Osteoblast (primary cell): ENCODE measurements at regions not wholly inside any gene's neighbourhood (a gene's known extent, or its start where the extent isn't known, plus 50 kb on each side); places are given as distances from the start of the nearest gene placed in this dataset.

ENCODE experiments used
- DNase-seq: peaks from one replicate; pipeline ENCODE4 v3.0.0; 2011; ENCODE audit warnings: low spot score, mixed read lengths; ENCODE audit not compliant: insufficient read length; ENCODE audit errors: missing footprints
- H2AFZ ChIP-seq: 2 replicates; pipeline ENCODE4 v1.6.0; 2011; ENCODE audit warnings: mild to moderate bottlenecking, low read length
- H3K27ac ChIP-seq: 2 replicates; pipeline ENCODE4 v1.5.1; 2011; ENCODE audit warnings: mild to moderate bottlenecking, low read depth, low read length, moderate library complexity
- H3K27me3 ChIP-seq: 2 replicates; pipeline ENCODE4 v1.6.0; 2012; ENCODE audit warnings: mild to moderate bottlenecking, control low read depth, inconsistent platforms, low read length, moderate library complexity; ENCODE audit not compliant: insufficient read depth
- H3K36me3 ChIP-seq: 2 replicates; pipeline ENCODE4 v1.5.1; 2011; ENCODE audit warnings: mild to moderate bottlenecking, low read length, control low read depth, moderate library complexity; ENCODE audit not compliant: insufficient read depth
- H3K4me1 ChIP-seq: 2 replicates; pipeline ENCODE4 v1.5.1; 2011; ENCODE audit warnings: mild to moderate bottlenecking, low read length, control low read depth, moderate library complexity; ENCODE audit not compliant: insufficient read depth
- H3K4me2 ChIP-seq: 2 replicates; pipeline ENCODE4 v1.6.0; 2011; ENCODE audit warnings: mild to moderate bottlenecking, low read length; ENCODE audit not compliant: insufficient read depth
- H3K4me3 ChIP-seq: fragments of 200-600 bp; sonication (generic); 3 replicates; pipeline ENCODE4 v1.5.1; 2012; ENCODE audit warnings: mild to moderate bottlenecking, low read length, inconsistent platforms; ENCODE audit not compliant: insufficient read depth
- H3K79me2 ChIP-seq: 2 replicates; pipeline ENCODE4 v1.6.0; 2012; ENCODE audit warnings: mild to moderate bottlenecking, low read length, control low read depth, inconsistent platforms; ENCODE audit not compliant: insufficient read depth
- H3K9me3 ChIP-seq: 2 replicates; pipeline ENCODE4 v1.5.1; 2011; ENCODE audit warnings: low read depth, low read length, control low read depth
- H4K20me1 ChIP-seq: 2 replicates; pipeline ENCODE4 v1.6.0; 2012; ENCODE audit warnings: mild to moderate bottlenecking, low read length, control low read depth; ENCODE audit not compliant: insufficient read depth
- TF ChIP-seq, protein P1 (sequence below): IDR thresholded peaks from 2 replicates; pipeline ENCODE4 v1.5.1; 2011; ENCODE audit warnings: mild to moderate bottlenecking, low read depth, low read length, moderate library complexity; ENCODE audit errors: extremely low read depth

DNA sequence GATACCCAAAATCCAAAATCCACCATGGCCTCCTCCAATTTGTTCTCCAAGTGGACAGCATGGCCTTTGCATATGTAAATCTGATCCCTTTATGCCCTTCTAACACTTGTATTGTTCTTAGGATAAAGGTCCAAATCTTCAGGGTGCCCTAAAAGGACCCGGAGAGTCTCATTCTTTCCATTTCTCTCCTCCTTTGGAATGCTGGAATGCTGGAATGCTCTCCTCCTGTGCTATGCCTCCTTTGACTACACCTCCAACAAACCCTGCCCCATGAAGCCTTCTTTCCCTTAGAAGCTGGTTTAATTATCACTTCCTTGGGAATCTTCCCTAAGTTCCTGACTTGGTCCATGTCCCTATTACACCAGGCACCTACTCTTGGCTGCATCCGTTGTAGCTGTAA is 484.8 kb upstream of the RUNX1 start:
- Histone ChIP-seq H3K79me2 (no peaks in the 10 kb centered on the region), H3K9me3 (no peaks in the 10 kb centered on the region), H3K4me1 (peaks cover 7% of the 10 kb centered on the region), H3K4me3 (no peak overlapping the region), H4K20me1 (no peaks in the 10 kb centered on the region), H3K27me3 (no peaks in the 10 kb centered on the region), H3K27ac (no peak overlapping the region), H3K4me2 (no peak overlapping the region), H3K36me3 (no peaks in the 10 kb centered on the region), H2AFZ (no peak overlapping the region)
- no peak for DNase-seq
- TF ChIP-seq, protein P1, sequence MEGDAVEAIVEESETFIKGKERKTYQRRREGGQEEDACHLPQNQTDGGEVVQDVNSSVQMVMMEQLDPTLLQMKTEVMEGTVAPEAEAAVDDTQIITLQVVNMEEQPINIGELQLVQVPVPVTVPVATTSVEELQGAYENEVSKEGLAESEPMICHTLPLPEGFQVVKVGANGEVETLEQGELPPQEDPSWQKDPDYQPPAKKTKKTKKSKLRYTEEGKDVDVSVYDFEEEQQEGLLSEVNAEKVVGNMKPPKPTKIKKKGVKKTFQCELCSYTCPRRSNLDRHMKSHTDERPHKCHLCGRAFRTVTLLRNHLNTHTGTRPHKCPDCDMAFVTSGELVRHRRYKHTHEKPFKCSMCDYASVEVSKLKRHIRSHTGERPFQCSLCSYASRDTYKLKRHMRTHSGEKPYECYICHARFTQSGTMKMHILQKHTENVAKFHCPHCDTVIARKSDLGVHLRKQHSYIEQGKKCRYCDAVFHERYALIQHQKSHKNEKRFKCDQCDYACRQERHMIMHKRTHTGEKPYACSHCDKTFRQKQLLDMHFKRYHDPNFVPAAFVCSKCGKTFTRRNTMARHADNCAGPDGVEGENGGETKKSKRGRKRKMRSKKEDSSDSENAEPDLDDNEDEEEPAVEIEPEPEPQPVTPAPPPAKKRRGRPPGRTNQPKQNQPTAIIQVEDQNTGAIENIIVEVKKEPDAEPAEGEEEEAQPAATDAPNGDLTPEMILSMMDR, result no peak

DNA sequence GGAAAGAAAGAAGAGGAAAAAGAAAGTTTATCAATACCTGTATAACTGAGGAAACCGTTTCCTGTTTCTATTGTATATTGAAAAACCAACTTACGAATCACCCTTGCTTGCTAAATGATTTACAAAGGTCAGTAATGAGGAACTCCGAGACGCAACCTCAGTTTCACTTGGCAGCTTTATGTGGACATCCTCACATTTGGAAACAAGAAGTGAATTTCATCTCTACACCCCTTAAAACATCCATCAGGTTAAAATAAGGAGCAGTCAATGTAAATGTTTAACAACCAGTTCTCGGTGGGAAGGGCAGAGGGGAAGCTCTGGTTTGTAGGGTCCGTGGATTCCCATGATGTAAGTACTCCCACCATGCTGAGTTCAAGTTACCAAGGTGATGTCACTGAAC is 481.7 kb upstream of the RUNX1 start:
- TF ChIP-seq, protein P1, result no peak
- DNase-seq, result no peak
- Histone ChIP-seq H3K36me3 (no peaks in the 10 kb centered on the region), H3K79me2 (no peaks in the 10 kb centered on the region), H2AFZ (no peak overlapping the region), H3K4me2 (no peak overlapping the region), H3K27ac (no peak overlapping the region), H3K27me3 (no peaks in the 10 kb centered on the region), H3K4me1 (peaks cover 25% of the 10 kb centered on the region), H4K20me1 (no peaks in the 10 kb centered on the region), H3K4me3 (no peak overlapping the region), H3K9me3 (no peaks in the 10 kb centered on the region)

- Histone ChIP-seq H3K4me3 (peak overlapping the region; percentile 63), H3K79me2 (no peaks in the 10 kb centered on the region), H3K27ac (peak overlapping the region; percentile 70), H3K9me3 (no peaks in the 10 kb centered on the region), H3K4me2 (peak overlapping the region; percentile 82), H2AFZ (peak overlapping the region; percentile 70), H3K27me3 (no peaks in the 10 kb centered on the region), H3K36me3 (no peaks in the 10 kb centered on the region), H3K4me1 (peaks cover 31% of the 10 kb centered on the region), H4K20me1 (no peaks in the 10 kb centered on the region)
- no peak for DNase-seq
- TF ChIP-seq, protein P1, result no peak
Measured at GRCh38 chr21:35529171-35529863, 480.2 kb upstream of the RUNX1 start.

GRCh38 chr21:35528116-35529042 is 479.3 kb upstream of the RUNX1 start:
- Histone ChIP-seq H3K4me2 (peak overlapping the region; percentile 82), H3K4me3 (peak overlapping the region; percentile 63), H3K9me3 (no peaks in the 10 kb centered on the region), H2AFZ (peak overlapping the region; percentile 70), H4K20me1 (no peaks in the 10 kb centered on the region), H3K36me3 (no peaks in the 10 kb centered on the region), H3K79me2 (no peaks in the 10 kb centered on the region), H3K27me3 (no peaks in the 10 kb centered on the region), H3K27ac (peak overlapping the region; percentile 70), H3K4me1 (peaks cover 31% of the 10 kb centered on the region)
- DNase-seq, result no peak
- TF ChIP-seq, protein P1, result no peak
